ENCODE measurements at regions not wholly inside any gene's neighbourhood (a gene's known extent, or its start where the extent isn't known, plus 50 kb on each side); places are given as distances from the start of the nearest gene placed in this dataset.

- POLR2A ChIA-PET, result no interaction called here
- CTCF ChIA-PET, result no interaction called here
Measured at GRCh38 chr2:209322905-209323512, 100.8 kb upstream of the MAP2 start.

GRCh38 chr2:209323738-209324137 lies 100.1 kb upstream of the MAP2 start:
- ChIA-PET POLR2A (no interaction called here), CTCF (interaction anchor here (1.4 kb wide), 1 partner anchor 11 kb away, joined by 5 read pairs; no protein-coding TSS in a partner anchor)

GRCh38 chr2:209324281-209324680 lies 99.6 kb upstream of the MAP2 start:
- ChIA-PET CTCF (interaction anchor here (1.4 kb wide), 1 partner anchor 10 kb away, joined by 5 read pairs; no protein-coding TSS in a partner anchor), POLR2A (no interaction called here)

- POLR2A ChIA-PET, result no interaction called here
- CTCF ChIA-PET, result no interaction called here
Measured at GRCh38 chr2:209331291-209331844, 92.5 kb upstream of the MAP2 start.

GRCh38 chr2:209334188-209335017 lies 89.4 kb upstream of the MAP2 start:
- ChIA-PET CTCF (interaction anchor here (0.7 to 1.2 kb wide), 3 partner anchors 10 to 245 kb away, joined by 3 to 5 read pairs (median 3); no protein-coding TSS in a partner anchor), POLR2A (no interaction called here)

GRCh38 chr2:209340522-209340921 lies 83.3 kb upstream of the MAP2 start:
- CTCF ChIA-PET, result no interaction called here
- POLR2A ChIA-PET, result no interaction called here

- POLR2A ChIA-PET, result no interaction called here
- CTCF ChIA-PET, result no interaction called here
Measured at GRCh38 chr2:209344349-209344748, 79.5 kb upstream of the MAP2 start.

GRCh38 chr2:209348433-209348832 lies 75.4 kb upstream of the MAP2 start:
- ChIA-PET POLR2A (no interaction called here), CTCF (no interaction called here)

- ChIA-PET CTCF (no interaction called here), POLR2A (no interaction called here)
Measured at GRCh38 chr2:209351636-209352035, 72.2 kb upstream of the MAP2 start.

- ChIA-PET CTCF (no interaction called here), POLR2A (interaction anchor here (0.6 kb wide), 1 partner anchor 1101 kb away, joined by 7 read pairs; no protein-coding TSS in a partner anchor)
Measured at GRCh38 chr2:209358992-209359391, 64.9 kb upstream of the MAP2 start.

- ChIA-PET POLR2A (no interaction called here), CTCF (no interaction called here)
Measured at GRCh38 chr2:209367075-209367747, 56.6 kb upstream of the MAP2 start.

- ChIA-PET CTCF (no interaction called here), POLR2A (no interaction called here)
Measured at GRCh38 chr2:209368406-209368805, 55.4 kb upstream of the MAP2 start.

- POLR2A ChIA-PET, result no interaction called here
- CTCF ChIA-PET, result no interaction called here
Measured at GRCh38 chr2:209368914-209369313, 54.9 kb upstream of the MAP2 start.

GRCh38 chr2:209369656-209370055 lies 54.2 kb upstream of the MAP2 start:
- ChIA-PET CTCF (no interaction called here), POLR2A (no interaction called here)

GRCh38 chr2:209371407-209371806 lies 52.4 kb upstream of the MAP2 start:
- ChIA-PET POLR2A (no interaction called here), CTCF (no interaction called here)
